ENCODE measurements at regions not wholly inside any gene's neighbourhood (a gene's known extent, or its start where the extent isn't known, plus 50 kb on each side); places are given as distances from the start of the nearest gene placed in this dataset.
"Not testable (repeated sequence)": the region's sequence is repeated elsewhere in the genome, so short reads cannot be mapped to it uniquely, and the experiment has no call there.

- Histone ChIP-seq H3K36me3 (ENCODE audit: control insufficient read depth in 4 of 4, insufficient read depth in 4 of 4, low read length in 3 of 4) (no peaks in the 10 kb centered on the region), H3K4me1 (ENCODE audit: control extremely low read depth in 1 of 4, control insufficient read depth in 4 of 4, insufficient read depth in 4 of 4, low read length in 3 of 4) (no peaks in the 10 kb centered on the region), H3K27ac (ENCODE audit: insufficient read depth in 1 of 2, low read depth in 1 of 2, low read length in 2 of 2, poor library complexity in 1 of 2, severe bottlenecking in 2 of 2) (no peak overlapping the region), H3K4me3 (ENCODE audit: control insufficient read depth in 1 of 7, extremely low read depth in 1 of 7, insufficient read depth in 4 of 7, low read depth in 2 of 7, low read length in 6 of 7) (no peak overlapping the region), H3K27me3 (replicated peaks in 2 of 5; ENCODE audit: control insufficient read depth in 4 of 5, insufficient read depth in 5 of 5, low read length in 4 of 5) (no peaks in the 10 kb centered on the region), H3K9me3 (ENCODE audit: control extremely low read depth in 1 of 5, control insufficient read depth in 4 of 5, insufficient read depth in 2 of 5, low read depth in 1 of 5, low read length in 4 of 5) (peaks cover 0 to 3% (median 0%) of the 10 kb centered on the region in 5 experiments)
- WGBS (ENCODE audit: insufficient coverage) = 93% methylated on average over 2 of the region's 2 CpGs
- ChIA-PET CTCF (no interaction called here), POLR2A (no interaction called here)
- DNase-seq = no peak
Measured at GRCh38 chr18:60069145-60069544, 169.3 kb downstream of the PMAIP1 start.

- 85% methylated on average over 5 of the region's 8 CpGs for WGBS (ENCODE audit: insufficient coverage)
- ChIA-PET POLR2A (no interaction called here), CTCF (interaction anchor here (1.2 kb wide), 1 partner anchor 19 kb away, joined by 4 read pairs; no protein-coding TSS in a partner anchor)
- no peak overlapping the region for H3K4me3 ChIP-seq (ENCODE audit: control insufficient read depth in 1 of 7, extremely low read depth in 1 of 7, insufficient read depth in 4 of 7, low read depth in 2 of 7, low read length in 6 of 7)
- DNase-seq = no peak
- no peaks in the 10 kb centered on the region for H3K4me1 ChIP-seq (ENCODE audit: control extremely low read depth in 1 of 4, control insufficient read depth in 4 of 4, insufficient read depth in 4 of 4, low read length in 3 of 4)
- H3K27me3 ChIP-seq (replicated peaks in 2 of 5; ENCODE audit: control insufficient read depth in 4 of 5, insufficient read depth in 5 of 5, low read length in 4 of 5) = no peaks in the 10 kb centered on the region
- no peak overlapping the region for H3K27ac ChIP-seq (ENCODE audit: insufficient read depth in 1 of 2, low read depth in 1 of 2, low read length in 2 of 2, poor library complexity in 1 of 2, severe bottlenecking in 2 of 2)
- no peaks in the 10 kb centered on the region for H3K9me3 ChIP-seq (ENCODE audit: control extremely low read depth in 1 of 5, control insufficient read depth in 4 of 5, insufficient read depth in 2 of 5, low read depth in 1 of 5, low read length in 4 of 5)
- no peaks in the 10 kb centered on the region for H3K36me3 ChIP-seq (ENCODE audit: control insufficient read depth in 4 of 4, insufficient read depth in 4 of 4, low read length in 3 of 4)
Measured at GRCh38 chr18:60067426-60068210, 167.8 kb downstream of the PMAIP1 start.

- no peaks in the 10 kb centered on the region for H3K36me3 ChIP-seq (ENCODE audit: control insufficient read depth in 4 of 4, insufficient read depth in 4 of 4, low read length in 3 of 4)
- no peak overlapping the region for H3K27ac ChIP-seq (ENCODE audit: insufficient read depth in 1 of 2, low read depth in 1 of 2, low read length in 2 of 2, poor library complexity in 1 of 2, severe bottlenecking in 2 of 2)
- no peaks in the 10 kb centered on the region for H3K9me3 ChIP-seq (ENCODE audit: control extremely low read depth in 1 of 5, control insufficient read depth in 4 of 5, insufficient read depth in 2 of 5, low read depth in 1 of 5, low read length in 4 of 5)
- DNase-seq = no peak
- H3K4me3 ChIP-seq (ENCODE audit: control insufficient read depth in 1 of 7, extremely low read depth in 1 of 7, insufficient read depth in 4 of 7, low read depth in 2 of 7, low read length in 6 of 7) = no peak overlapping the region
- CTCF ChIA-PET = interaction anchor here (1.2 kb wide), 1 partner anchor 20 kb away, joined by 4 read pairs; no protein-coding TSS in a partner anchor
- no peaks in the 10 kb centered on the region for H3K27me3 ChIP-seq (replicated peaks in 2 of 5; ENCODE audit: control insufficient read depth in 4 of 5, insufficient read depth in 5 of 5, low read length in 4 of 5)
- no peaks in the 10 kb centered on the region for H3K4me1 ChIP-seq (ENCODE audit: control extremely low read depth in 1 of 4, control insufficient read depth in 4 of 4, insufficient read depth in 4 of 4, low read length in 3 of 4)
- 98% methylated on average over 4 of the region's 8 CpGs for WGBS (ENCODE audit: insufficient coverage)
- POLR2A ChIA-PET = no interaction called here
Measured at GRCh38 chr18:60066219-60066975, 166.6 kb downstream of the PMAIP1 start.

DNA sequence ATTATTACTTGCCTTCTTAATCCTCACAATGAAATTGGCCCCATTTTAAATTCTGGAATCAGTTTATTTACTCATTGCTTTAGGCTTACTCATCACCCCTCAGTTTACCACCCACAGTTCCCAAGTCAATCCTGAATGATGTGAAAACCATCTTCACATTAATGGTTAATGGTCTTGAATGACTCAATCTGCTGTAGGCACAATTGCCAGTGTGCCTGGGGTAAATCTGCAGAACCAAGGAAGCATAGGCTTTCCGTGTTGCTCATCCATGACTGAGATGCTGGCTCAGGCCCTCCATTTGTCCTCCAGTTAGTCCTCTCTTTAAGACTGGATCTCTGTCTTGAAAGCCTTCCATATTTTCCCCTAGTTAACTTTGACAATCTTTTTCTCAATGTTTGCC, 164.5 kb downstream of the PMAIP1 start:
- H3K4me1 ChIP-seq (ENCODE audit: control extremely low read depth in 1 of 4, control insufficient read depth in 4 of 4, insufficient read depth in 4 of 4, low read length in 3 of 4) = no peaks in the 10 kb centered on the region
- peaks cover 0 to 4% (median 0%) of the 10 kb centered on the region in 5 experiments for H3K27me3 ChIP-seq (replicated peaks in 2 of 5; ENCODE audit: control insufficient read depth in 4 of 5, insufficient read depth in 5 of 5, low read length in 4 of 5)
- no peak overlapping the region for H3K4me3 ChIP-seq (ENCODE audit: control insufficient read depth in 1 of 7, extremely low read depth in 1 of 7, insufficient read depth in 4 of 7, low read depth in 2 of 7, low read length in 6 of 7)
- WGBS (ENCODE audit: insufficient coverage) = 100% methylated on average over 1 of the region's 1 CpG
- no peak overlapping the region for H3K27ac ChIP-seq (ENCODE audit: insufficient read depth in 1 of 2, low read depth in 1 of 2, low read length in 2 of 2, poor library complexity in 1 of 2, severe bottlenecking in 2 of 2)
- no peaks in the 10 kb centered on the region for H3K36me3 ChIP-seq (ENCODE audit: control insufficient read depth in 4 of 4, insufficient read depth in 4 of 4, low read length in 3 of 4)
- no peak for DNase-seq
- no peaks in the 10 kb centered on the region for H3K9me3 ChIP-seq (ENCODE audit: control extremely low read depth in 1 of 5, control insufficient read depth in 4 of 5, insufficient read depth in 2 of 5, low read depth in 1 of 5, low read length in 4 of 5)
- CTCF ChIA-PET = no interaction called here
- POLR2A ChIA-PET = no interaction called here

GRCh38 chr18:60062831-60063230, 163.0 kb downstream of the PMAIP1 start:
- H3K4me3 ChIP-seq (ENCODE audit: control insufficient read depth in 1 of 7, extremely low read depth in 1 of 7, insufficient read depth in 4 of 7, low read depth in 2 of 7, low read length in 6 of 7); H3K27me3 ChIP-seq (replicated peaks in 2 of 5; ENCODE audit: control insufficient read depth in 4 of 5, insufficient read depth in 5 of 5, low read length in 4 of 5); H3K27ac ChIP-seq (ENCODE audit: insufficient read depth in 1 of 2, low read depth in 1 of 2, low read length in 2 of 2, poor library complexity in 1 of 2, severe bottlenecking in 2 of 2); H3K36me3 ChIP-seq (ENCODE audit: control insufficient read depth in 4 of 4, insufficient read depth in 4 of 4, low read length in 3 of 4); DNase-seq; CTCF ChIA-PET; POLR2A ChIA-PET; H3K9me3 ChIP-seq (ENCODE audit: control extremely low read depth in 1 of 5, control insufficient read depth in 4 of 5, insufficient read depth in 2 of 5, low read depth in 1 of 5, low read length in 4 of 5); H3K4me1 ChIP-seq (ENCODE audit: control extremely low read depth in 1 of 4, control insufficient read depth in 4 of 4, insufficient read depth in 4 of 4, low read length in 3 of 4): not testable (repeated sequence)
- WGBS (ENCODE audit: insufficient coverage) = 0% methylated on average over 1 of the region's 3 CpGs

GRCh38 chr18:60062396-60062795, 162.6 kb downstream of the PMAIP1 start:
- ChIA-PET POLR2A (no interaction called here), CTCF (no interaction called here)
- H3K9me3 ChIP-seq (ENCODE audit: control extremely low read depth in 1 of 5, control insufficient read depth in 4 of 5, insufficient read depth in 2 of 5, low read depth in 1 of 5, low read length in 4 of 5) = no peaks in the 10 kb centered on the region
- no peak for DNase-seq
- H3K27ac ChIP-seq (ENCODE audit: insufficient read depth in 1 of 2, low read depth in 1 of 2, low read length in 2 of 2, poor library complexity in 1 of 2, severe bottlenecking in 2 of 2) = no peak overlapping the region
- peaks cover 0 to 4% (median 0%) of the 10 kb centered on the region in 5 experiments for H3K27me3 ChIP-seq (replicated peaks in 2 of 5; ENCODE audit: control insufficient read depth in 4 of 5, insufficient read depth in 5 of 5, low read length in 4 of 5)
- 100% methylated on average over 1 of the region's 2 CpGs for WGBS (ENCODE audit: insufficient coverage)
- H3K4me3 ChIP-seq (ENCODE audit: control insufficient read depth in 1 of 7, extremely low read depth in 1 of 7, insufficient read depth in 4 of 7, low read depth in 2 of 7, low read length in 6 of 7) = no peak overlapping the region
- no peaks in the 10 kb centered on the region for H3K36me3 ChIP-seq (ENCODE audit: control insufficient read depth in 4 of 4, insufficient read depth in 4 of 4, low read length in 3 of 4)
- no peaks in the 10 kb centered on the region for H3K4me1 ChIP-seq (ENCODE audit: control extremely low read depth in 1 of 4, control insufficient read depth in 4 of 4, insufficient read depth in 4 of 4, low read length in 3 of 4)

- H3K4me3 ChIP-seq (ENCODE audit: control insufficient read depth in 1 of 7, extremely low read depth in 1 of 7, insufficient read depth in 4 of 7, low read depth in 2 of 7, low read length in 6 of 7) = no peak overlapping the region
- peaks cover 0 to 2% (median 0%) of the 10 kb centered on the region in 5 experiments for H3K9me3 ChIP-seq (ENCODE audit: control extremely low read depth in 1 of 5, control insufficient read depth in 4 of 5, insufficient read depth in 2 of 5, low read depth in 1 of 5, low read length in 4 of 5)
- WGBS (ENCODE audit: insufficient coverage) = 100% methylated on average over 1 of the region's 3 CpGs
- ChIA-PET POLR2A (no interaction called here), CTCF (no interaction called here)
- no peak for DNase-seq
- peaks cover 0 to 4% (median 0%) of the 10 kb centered on the region in 5 experiments for H3K27me3 ChIP-seq (replicated peaks in 2 of 5; ENCODE audit: control insufficient read depth in 4 of 5, insufficient read depth in 5 of 5, low read length in 4 of 5)
- no peaks in the 10 kb centered on the region for H3K4me1 ChIP-seq (ENCODE audit: control extremely low read depth in 1 of 4, control insufficient read depth in 4 of 4, insufficient read depth in 4 of 4, low read length in 3 of 4)
- no peaks in the 10 kb centered on the region for H3K36me3 ChIP-seq (ENCODE audit: control insufficient read depth in 4 of 4, insufficient read depth in 4 of 4, low read length in 3 of 4)
- no peak overlapping the region for H3K27ac ChIP-seq (ENCODE audit: insufficient read depth in 1 of 2, low read depth in 1 of 2, low read length in 2 of 2, poor library complexity in 1 of 2, severe bottlenecking in 2 of 2)
Measured at GRCh38 chr18:60060578-60060977, 160.8 kb downstream of the PMAIP1 start.
